ENCODE measurements at regions not wholly inside any gene's neighbourhood (a gene's known extent, or its start where the extent isn't known, plus 50 kb on each side); places are given as distances from the start of the nearest gene placed in this dataset.

GRCh38 chrX:115462406-115462805, 98.6 kb upstream of the PLS3 start:
- Histone ChIP-seq H3K4me1 (ENCODE audit: control insufficient read depth in 4 of 4, insufficient read depth in 4 of 4, low read length in 3 of 4) (no peaks in the 10 kb centered on the region), H3K9me3 (ENCODE audit: control insufficient read depth in 4 of 4, low read length in 3 of 4) (no peaks in the 10 kb centered on the region), H3K4me3 (ENCODE audit: low read depth in 1 of 3, low read length in 3 of 3) (no peak overlapping the region), H3K9ac (ENCODE audit: low read depth in 1 of 2, low read length in 2 of 2) (no peak overlapping the region), H3K27me3 (ENCODE audit: control insufficient read depth in 4 of 4, insufficient read depth in 4 of 4, low read length in 3 of 4) (no peaks in the 10 kb centered on the region), H3K36me3 (ENCODE audit: control insufficient read depth in 4 of 4, insufficient read depth in 3 of 4, low read depth in 1 of 4, low read length in 3 of 4) (no peaks in the 10 kb centered on the region), H3K27ac (ENCODE audit: low read depth in 1 of 2, low read length in 2 of 2) (no peak overlapping the region)
- 86% methylated on average over 1 of the region's 1 CpG for WGBS
- DNase-seq (ENCODE audit: low spot score), result no peak
- TF ChIP-seq TAF1 (conservative IDR thresholded peaks at IDR 0.05) (no peak), HNF4G (IDR thresholded peaks at IDR 0.05) (no peak), GABPA (IDR thresholded peaks at IDR 0.05 in 1 of 2, conservative IDR thresholded peaks at IDR 0.05 in 1 of 2) (no peak), FOXA1 (IDR thresholded peaks at IDR 0.05) (no peak), MAX (IDR thresholded peaks at IDR 0.05) (no peak), FOXA2 (IDR thresholded peaks at IDR 0.05) (no peak), YY1 (IDR thresholded peaks at IDR 0.05) (no peak), CTCF (IDR thresholded peaks at IDR 0.05; ENCODE audit: low read depth, low read length, missing input control) (no peak), REST (IDR thresholded peaks at IDR 0.05) (no peak), RXRA (IDR thresholded peaks at IDR 0.05) (no peak), HNF4A (conservative IDR thresholded peaks at IDR 0.05) (no peak), NR2F2 (IDR thresholded peaks at IDR 0.05) (no peak), JUND (IDR thresholded peaks at IDR 0.05) (no peak), ZBTB33 (IDR thresholded peaks at IDR 0.05) (no peak), SP1 (IDR thresholded peaks at IDR 0.05) (no peak), ATF3 (IDR thresholded peaks at IDR 0.05) (no peak), RAD21 (IDR thresholded peaks at IDR 0.05) (no peak)

- H3K4me1 ChIP-seq (ENCODE audit: control insufficient read depth in 4 of 4, insufficient read depth in 4 of 4, low read length in 3 of 4), result peaks cover 0 to 4% (median 0%) of the 10 kb centered on the region in 4 donors
- no peak overlapping the region for H3K27ac ChIP-seq (ENCODE audit: low read depth in 1 of 2, low read length in 2 of 2)
- no peak overlapping the region for H3K4me3 ChIP-seq (ENCODE audit: low read depth in 1 of 3, low read length in 3 of 3)
- no peaks in the 10 kb centered on the region for H3K27me3 ChIP-seq (ENCODE audit: control insufficient read depth in 4 of 4, insufficient read depth in 4 of 4, low read length in 3 of 4)
- H3K9me3 ChIP-seq (ENCODE audit: control insufficient read depth in 4 of 4, low read length in 3 of 4), result no peaks in the 10 kb centered on the region
- no peak overlapping the region for H3K9ac ChIP-seq (ENCODE audit: low read depth in 1 of 2, low read length in 2 of 2)
- DNase-seq (ENCODE audit: low spot score), result no peak
- H3K36me3 ChIP-seq (ENCODE audit: control insufficient read depth in 4 of 4, insufficient read depth in 3 of 4, low read depth in 1 of 4, low read length in 3 of 4), result no peaks in the 10 kb centered on the region
- no peak for TF ChIP-seq FOXA1 (IDR thresholded peaks at IDR 0.05)
- TF ChIP-seq FOXA2 (IDR thresholded peaks at IDR 0.05), result no peak
- no peak for TF ChIP-seq NR2F2 (IDR thresholded peaks at IDR 0.05)
- TF ChIP-seq HNF4A (conservative IDR thresholded peaks at IDR 0.05), result no peak
- TF ChIP-seq GABPA (IDR thresholded peaks at IDR 0.05 in 1 of 2, conservative IDR thresholded peaks at IDR 0.05 in 1 of 2), result no peak
- no peak for TF ChIP-seq YY1 (IDR thresholded peaks at IDR 0.05)
- no peak for TF ChIP-seq ZBTB33 (IDR thresholded peaks at IDR 0.05)
- no peak for TF ChIP-seq MAX (IDR thresholded peaks at IDR 0.05)
- TF ChIP-seq HNF4G (IDR thresholded peaks at IDR 0.05), result no peak
- no peak for TF ChIP-seq REST (IDR thresholded peaks at IDR 0.05)
- no peak for TF ChIP-seq TAF1 (conservative IDR thresholded peaks at IDR 0.05)
- TF ChIP-seq RXRA (IDR thresholded peaks at IDR 0.05), result no peak
- TF ChIP-seq SP1 (IDR thresholded peaks at IDR 0.05), result no peak
Observed at GRCh38 chrX:115467961-115468360, 93.0 kb upstream of the PLS3 start.
